Left kidney (tissue), 1 donor: ENCODE measurements at regions not wholly inside any gene's neighbourhood (a gene's known extent, or its start where the extent isn't known, plus 50 kb on each side); places are given as distances from the start of the nearest gene placed in this dataset.

Experiments used
- DNase-seq: peaks from one replicate; pipeline ENCODE4 v3.0.0-alpha.2; 2013

DNA sequence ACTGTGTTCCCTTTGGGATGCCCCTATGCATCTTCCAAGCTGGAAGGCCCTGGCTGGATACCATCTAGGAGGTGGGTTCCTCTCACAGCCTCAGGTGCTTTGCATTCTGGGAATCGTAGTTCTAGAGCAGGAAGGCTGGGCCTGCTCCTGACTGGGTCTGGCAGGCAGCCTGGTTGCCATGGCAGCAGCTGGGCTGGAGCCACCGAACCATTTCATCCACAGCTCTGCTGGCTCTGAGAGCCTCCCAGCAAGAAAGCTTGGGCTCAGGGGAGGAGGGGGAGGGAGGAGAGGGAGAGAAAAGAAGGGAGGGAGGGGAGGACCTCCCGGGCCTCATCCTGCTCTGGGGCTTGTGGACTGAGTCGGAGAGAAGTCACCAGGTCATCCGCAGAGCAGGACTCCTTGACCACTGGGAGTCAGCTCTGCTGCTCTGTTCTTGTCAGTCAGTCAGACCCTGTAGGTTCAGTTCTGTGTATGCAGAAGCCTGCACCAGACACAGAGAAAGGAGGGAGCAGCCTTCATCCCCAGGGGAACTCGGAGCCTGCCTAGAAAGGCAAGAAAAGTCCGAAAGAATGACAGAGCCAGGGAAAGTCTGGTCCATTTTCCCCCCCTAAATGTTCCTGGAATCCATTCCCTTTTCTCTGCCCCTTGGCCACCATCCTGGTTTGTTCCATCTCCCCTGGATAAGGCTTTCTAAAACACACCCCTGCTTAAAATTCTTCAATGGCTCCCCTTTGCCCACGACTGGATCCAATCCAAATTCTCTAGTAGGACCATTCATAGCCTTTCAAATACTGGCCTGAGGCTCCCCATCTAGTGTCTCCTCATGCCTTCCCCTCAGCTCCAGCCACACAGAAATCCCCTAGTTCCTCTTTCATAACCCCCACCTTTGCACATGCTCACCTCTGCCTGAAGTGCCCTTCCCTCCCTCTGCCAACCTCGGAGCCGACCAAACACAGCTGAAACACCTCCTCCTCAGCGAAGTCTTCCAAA is 65.4 kb upstream of the ARAP3 start:
- peak; percentile 88 for DNase-seq

DNA sequence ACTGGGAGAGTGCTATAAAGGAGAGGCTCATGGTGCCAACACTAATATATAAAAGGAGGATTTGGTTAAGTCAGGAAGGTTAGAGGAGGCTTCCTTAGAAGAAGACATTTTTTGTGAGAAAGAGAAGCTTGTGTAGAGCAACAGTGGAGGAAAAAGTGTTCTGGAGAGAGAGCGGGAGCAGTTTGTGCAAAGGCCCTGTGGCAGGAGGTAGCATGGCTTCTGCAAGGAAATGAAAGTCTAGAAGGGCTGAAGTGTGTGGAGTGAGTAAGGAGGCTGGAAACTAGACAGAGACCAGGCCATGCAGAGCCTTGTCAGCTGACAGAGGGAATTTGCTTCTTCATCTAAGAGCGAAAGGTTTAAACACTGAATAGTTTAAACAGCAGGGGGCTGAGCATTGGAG is 64.4 kb upstream of the ARAP3 start:
- no peak for DNase-seq

DNA sequence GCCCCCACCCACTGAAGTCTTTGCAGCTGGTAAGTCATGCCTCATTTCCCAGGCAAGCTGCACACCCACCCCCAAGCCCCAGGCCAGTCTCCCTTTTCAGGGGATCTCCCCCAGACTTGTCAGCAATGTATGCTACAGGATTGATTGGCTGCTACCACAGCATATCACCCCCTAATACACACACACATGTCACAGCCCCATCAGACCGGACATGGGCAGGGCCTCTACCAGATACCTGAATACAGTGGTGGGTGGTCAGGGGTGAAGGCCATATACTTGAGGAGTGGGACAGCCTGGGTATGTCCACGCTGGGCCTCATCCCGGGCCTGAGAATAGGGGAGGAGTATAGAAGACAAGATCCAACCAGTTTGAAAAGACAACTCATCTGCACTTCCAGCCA is 63.4 kb upstream of the ARAP3 start:
- DNase-seq = no peak

DNA sequence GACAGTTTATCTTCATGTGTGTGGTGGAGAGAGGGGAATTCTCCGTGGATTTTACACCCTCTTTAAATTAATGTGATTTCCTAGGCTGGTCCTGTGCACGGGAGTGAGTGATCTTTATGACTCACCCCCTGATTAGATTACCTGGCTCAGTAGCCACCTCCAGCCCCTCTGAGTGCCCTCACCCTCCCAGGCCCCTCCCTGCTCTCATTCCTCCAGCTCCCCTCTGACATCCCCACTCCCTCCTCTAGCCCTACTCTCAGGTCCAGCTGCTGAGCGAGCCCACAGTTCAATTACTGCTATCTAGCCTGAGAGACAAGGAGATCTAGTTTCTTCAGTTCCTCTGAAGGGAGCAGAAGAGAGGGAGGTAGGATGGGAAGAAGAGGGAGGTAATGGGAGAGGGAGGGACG is 61.8 kb upstream of the ARAP3 start:
- DNase-seq = no peak

DNA sequence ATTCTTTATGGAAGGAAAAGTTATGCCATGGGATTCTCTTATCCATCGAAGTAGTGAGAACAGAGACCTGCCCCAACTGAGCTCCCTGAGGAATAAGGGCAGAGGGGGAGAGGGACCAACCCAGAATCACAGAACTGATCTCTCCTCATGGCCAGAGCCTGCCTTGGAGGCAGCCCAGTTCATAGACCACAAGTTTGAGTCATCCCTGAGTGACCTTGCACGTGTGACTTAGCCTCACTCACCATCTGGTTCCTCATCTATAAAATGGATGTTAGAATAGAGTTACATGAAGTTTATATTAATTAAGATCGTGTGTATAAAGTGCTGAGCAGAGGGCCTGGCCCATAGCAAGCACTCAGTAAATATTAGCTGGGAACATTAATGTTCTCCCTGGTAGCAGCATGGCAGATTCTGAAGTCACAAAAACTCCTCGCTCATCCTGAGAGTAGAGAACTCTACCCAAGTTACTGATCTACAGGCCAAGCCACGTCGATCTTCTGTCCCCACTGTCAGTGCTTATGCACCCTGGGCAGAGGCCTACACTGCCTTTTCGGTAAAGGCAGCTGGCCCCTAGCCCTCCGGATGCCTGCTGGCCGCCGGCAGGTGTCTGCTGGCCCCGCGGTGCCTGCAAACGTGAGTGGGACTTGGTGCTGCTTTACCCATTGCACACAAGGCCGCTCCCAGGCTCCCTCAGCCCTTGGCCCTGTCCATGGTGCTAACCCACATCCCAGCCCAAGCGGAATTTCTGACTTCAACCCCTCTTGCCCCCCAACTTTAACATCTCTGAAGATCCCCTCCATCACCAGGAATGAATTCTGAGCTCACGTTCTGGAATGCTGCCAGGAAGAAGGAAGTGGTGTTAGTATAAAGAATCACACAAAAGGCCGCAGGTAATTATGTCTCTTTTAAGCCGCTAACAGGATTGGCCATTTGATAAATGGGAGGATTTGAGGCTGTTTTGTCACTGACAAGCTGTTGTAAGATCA is 61.1 kb upstream of the ARAP3 start:
- DNase-seq = peak; percentile 76

DNA sequence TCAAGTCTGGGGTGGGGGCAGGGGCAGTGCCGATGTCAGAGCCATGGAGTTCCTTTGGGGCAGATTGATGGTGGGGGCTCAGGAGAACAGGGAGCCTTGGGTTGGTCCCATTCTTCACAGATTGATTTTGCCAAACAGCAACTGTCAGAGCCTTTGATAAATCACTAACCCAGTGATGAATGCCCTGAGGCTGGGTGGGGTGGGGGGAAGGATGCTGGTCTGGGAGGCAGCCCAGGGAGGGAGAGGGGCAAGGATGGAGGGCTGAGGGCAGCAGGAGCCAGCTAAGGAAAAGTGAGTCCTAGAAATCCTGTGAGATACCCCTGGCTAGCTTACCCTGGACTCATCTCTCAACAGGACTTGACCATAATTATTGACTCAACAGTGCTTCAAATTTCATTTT is 60.1 kb upstream of the ARAP3 start:
- DNase-seq = no peak

DNA sequence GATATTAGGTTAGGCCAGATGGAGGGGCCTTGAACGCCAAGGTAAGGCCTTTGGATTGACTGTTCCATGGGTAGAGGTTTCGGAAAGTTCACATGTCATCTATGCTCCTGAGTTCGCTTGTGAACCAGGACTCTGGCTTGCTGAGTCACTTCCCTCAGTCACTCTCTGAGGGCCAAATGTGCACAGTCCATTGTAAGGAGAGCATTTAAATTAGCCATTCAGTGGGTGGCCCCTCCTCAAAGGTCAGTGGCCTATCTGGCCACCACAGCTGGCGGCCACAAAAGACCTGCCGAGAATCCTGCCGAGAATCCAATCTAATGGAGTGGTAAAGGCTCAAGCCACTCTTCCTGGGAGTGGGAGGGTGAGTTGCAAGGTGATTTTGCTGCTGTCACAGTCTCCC is 58.9 kb upstream of the ARAP3 start:
- DNase-seq = no peak

DNA sequence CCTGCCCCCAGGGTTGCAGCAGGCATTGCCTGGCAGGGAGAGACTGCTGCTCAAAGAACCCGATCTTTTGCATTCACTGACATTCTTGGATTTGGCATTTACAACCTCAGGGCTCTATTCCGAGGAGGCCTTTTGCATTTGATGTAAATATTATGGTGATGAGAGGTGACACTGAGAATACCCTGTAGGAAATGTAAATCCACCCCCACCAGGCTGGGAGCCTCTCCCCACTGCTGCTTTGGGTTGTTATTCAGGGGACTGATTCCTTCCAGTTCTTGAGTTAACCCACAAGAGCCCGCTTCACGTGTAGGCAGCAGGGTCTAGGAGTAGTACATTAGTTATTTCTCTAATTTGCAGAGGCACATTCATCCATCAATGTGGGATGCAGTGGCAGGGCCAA is 55.5 kb upstream of the ARAP3 start:
- DNase-seq = no peak

DNA sequence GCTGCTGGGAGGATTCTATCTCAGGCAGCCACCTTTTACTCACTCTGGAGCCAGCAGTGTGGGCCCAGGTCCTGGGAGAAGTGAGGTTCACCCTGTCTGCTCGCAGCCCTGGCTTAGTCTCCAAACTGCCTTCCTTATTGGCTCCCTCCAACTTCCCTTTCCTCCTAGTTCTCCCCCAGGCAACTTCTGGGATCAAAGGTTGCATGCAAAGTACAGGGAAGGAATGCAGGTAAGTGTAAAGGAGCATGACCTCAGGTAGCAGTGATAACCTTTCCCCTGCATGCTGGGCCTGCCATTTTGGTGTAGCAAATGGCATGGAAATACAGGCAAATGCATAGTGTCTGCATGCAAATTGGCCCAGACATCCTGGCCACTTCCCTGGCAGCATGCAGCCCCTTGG is 53.8 kb upstream of the ARAP3 start:
- DNase-seq = no peak

DNA sequence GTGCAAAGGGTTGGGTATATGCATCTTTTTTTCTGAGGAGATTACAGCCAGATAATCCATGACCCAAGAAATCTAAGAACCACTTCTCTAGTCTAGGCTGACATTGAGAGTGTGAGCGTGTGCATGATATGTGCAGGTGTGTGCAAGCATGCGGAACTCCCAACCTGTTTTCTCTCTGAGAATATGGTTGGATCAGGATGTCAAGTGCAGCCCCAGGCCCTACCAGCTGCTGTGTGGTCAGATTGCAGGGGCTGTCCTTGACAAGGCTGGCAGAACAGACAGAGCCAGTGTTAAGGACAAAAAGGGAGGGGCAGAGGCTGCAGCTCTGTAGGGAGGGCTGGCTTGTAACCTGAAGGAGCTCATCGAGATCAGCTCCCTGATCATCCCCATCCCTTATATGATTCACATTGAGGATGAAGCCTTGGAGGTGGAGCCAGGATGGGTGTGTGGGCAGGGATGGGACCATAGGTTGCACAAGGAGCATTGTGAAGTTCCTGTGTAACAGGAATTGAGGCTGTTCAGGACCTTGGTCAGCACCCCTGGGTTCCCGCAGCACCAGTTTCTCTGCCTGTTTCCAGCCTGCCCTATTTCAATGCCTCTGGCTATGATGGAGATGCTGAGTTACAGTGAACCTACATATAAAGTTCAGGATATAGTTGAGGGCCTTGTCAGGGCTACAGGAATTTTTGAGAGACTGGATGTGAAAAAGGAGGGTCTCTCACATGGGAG is 52.6 kb upstream of the ARAP3 start:
- peak; percentile 71 for DNase-seq

DNA sequence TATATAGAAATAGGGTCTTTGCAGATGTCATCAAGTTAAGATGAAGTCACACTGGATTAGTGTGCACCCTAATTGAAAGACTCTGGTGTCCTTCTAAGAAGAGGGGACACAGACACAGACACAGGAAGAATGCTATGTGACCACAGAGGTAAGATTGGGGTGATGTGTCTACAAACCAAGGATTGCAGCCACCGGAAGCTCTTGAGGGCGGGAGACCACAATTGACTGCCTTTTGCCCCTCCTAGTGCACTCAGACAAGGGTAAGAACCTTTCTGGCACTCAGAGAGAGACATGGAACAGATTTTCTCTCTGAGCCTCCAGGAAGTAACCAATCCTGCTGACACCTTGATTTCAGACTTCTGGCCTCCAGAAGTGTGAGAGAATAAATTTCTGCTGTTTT is 51.2 kb upstream of the ARAP3 start:
- no peak for DNase-seq

DNA sequence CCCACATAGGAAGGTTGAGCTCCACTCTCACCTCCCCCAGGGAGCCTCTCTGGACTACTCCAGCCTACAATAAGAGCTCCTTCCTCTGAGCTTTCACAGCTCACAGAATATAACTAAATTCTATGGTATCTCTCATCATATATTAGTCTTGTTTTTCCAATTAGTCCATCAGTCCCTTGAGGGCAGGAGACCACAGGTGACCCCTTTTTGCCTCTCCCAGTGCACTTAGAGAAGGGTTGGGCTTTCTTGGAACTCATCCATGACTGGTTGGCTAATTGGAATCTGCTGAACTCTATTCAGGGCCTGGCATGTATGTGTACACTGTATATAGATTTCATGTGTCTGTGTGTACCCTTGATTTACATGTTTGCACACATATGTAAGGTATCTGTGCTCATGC is 50.4 kb upstream of the ARAP3 start:
- no peak for DNase-seq
